Stimulated activated CD8-positive, alpha-beta memory T cell treated with anti-CD3 and anti-CD28 coated beads, Interleukin-7, amount 100 ng/mL, for 24 hours (primary cell): ENCODE measurements at regions not wholly inside any gene's neighbourhood (a gene's known extent, or its start where the extent isn't known, plus 50 kb on each side); places are given as distances from the start of the nearest gene placed in this dataset.
"Not testable (repeated sequence)": the region's sequence is repeated elsewhere in the genome, so short reads cannot be mapped to it uniquely, and the experiment has no call there.

Experiments used
- DNase-seq: peaks from one replicate; pipeline ENCODE4 v3.0.0-alpha.2; 2020; ENCODE audit warnings: low read depth

- no peak for DNase-seq
Observed at GRCh38 chr2:56985609-56986008, 801.8 kb downstream of the CCDC85A start.

GRCh38 chr2:57022496-57022895 is 838.7 kb downstream of the CCDC85A start:
- no peak for DNase-seq

GRCh38 chr2:57044931-57045635 is 861.3 kb downstream of the CCDC85A start:
- DNase-seq = no peak

- DNase-seq = no peak
Observed at GRCh38 chr2:57049273-57049672, 865.5 kb downstream of the CCDC85A start.

- DNase-seq = no peak
Observed at GRCh38 chr2:57050007-57050406, 866.2 kb downstream of the CCDC85A start.

- DNase-seq = not testable (repeated sequence)
Observed at GRCh38 chr2:57066301-57066700, 882.5 kb downstream of the CCDC85A start.

GRCh38 chr2:57075226-57075625 is 891.4 kb downstream of the CCDC85A start:
- DNase-seq = no peak

- DNase-seq = no peak
Observed at GRCh38 chr2:57080035-57080434, 896.2 kb downstream of the CCDC85A start.

- DNase-seq = no peak
Observed at GRCh38 chr2:57084697-57085281, 901.0 kb downstream of the CCDC85A start.

GRCh38 chr2:57093020-57093419 is 909.2 kb downstream of the CCDC85A start:
- DNase-seq = no peak

GRCh38 chr2:57097855-57098254 is 914.1 kb downstream of the CCDC85A start:
- DNase-seq = no peak

GRCh38 chr2:57100436-57100835 is 916.6 kb downstream of the CCDC85A start:
- no peak for DNase-seq

GRCh38 chr2:57105694-57106093 is 921.9 kb downstream of the CCDC85A start:
- DNase-seq = no peak

GRCh38 chr2:57107353-57107752 is 923.6 kb downstream of the CCDC85A start:
- no peak for DNase-seq

- no peak for DNase-seq
Observed at GRCh38 chr2:57111531-57111930, 927.7 kb downstream of the CCDC85A start.

- DNase-seq = no peak
Observed at GRCh38 chr2:57119141-57119540, 927.5 kb upstream of the VRK2 start.

- no peak for DNase-seq
Observed at GRCh38 chr2:57126410-57126809, 920.2 kb upstream of the VRK2 start.

GRCh38 chr2:57139179-57139578 is 907.4 kb upstream of the VRK2 start:
- no peak for DNase-seq

- no peak for DNase-seq
Observed at GRCh38 chr2:57141269-57141668, 905.3 kb upstream of the VRK2 start.

GRCh38 chr2:57146951-57147350 is 899.7 kb upstream of the VRK2 start:
- no peak for DNase-seq

GRCh38 chr2:57156231-57156924 is 890.2 kb upstream of the VRK2 start:
- DNase-seq = no peak

- DNase-seq = no peak
Observed at GRCh38 chr2:57160976-57161375, 885.6 kb upstream of the VRK2 start.

GRCh38 chr2:57177176-57177575 is 869.4 kb upstream of the VRK2 start:
- DNase-seq = no peak
